ENCODE measurements at regions not wholly inside any gene's neighbourhood (a gene's known extent, or its start where the extent isn't known, plus 50 kb on each side); places are given as distances from the start of the nearest gene placed in this dataset.

GRCh38 chr2:59339121-59339836 lies 1098.2 kb upstream of the FANCL start:
- TF ChIP-seq GATA2 (IDR thresholded peaks at IDR 0.05; ENCODE audit: low read depth, low read length) (no peak), GATA3 (IDR thresholded peaks at IDR 0.05; ENCODE audit: low read depth, low read length) (no peak)

- no peak for TF ChIP-seq GATA2 (IDR thresholded peaks at IDR 0.05; ENCODE audit: low read depth, low read length)
- TF ChIP-seq GATA3 (IDR thresholded peaks at IDR 0.05; ENCODE audit: low read depth, low read length), result no peak
Measured at GRCh38 chr2:59333007-59333406, 1091.9 kb upstream of the FANCL start.

GRCh38 chr2:59322870-59323269 lies 1081.7 kb upstream of the FANCL start:
- TF ChIP-seq GATA3 (IDR thresholded peaks at IDR 0.05; ENCODE audit: low read depth, low read length), result no peak
- no peak for TF ChIP-seq GATA2 (IDR thresholded peaks at IDR 0.05; ENCODE audit: low read depth, low read length)

- TF ChIP-seq GATA3 (IDR thresholded peaks at IDR 0.05; ENCODE audit: low read depth, low read length), result no peak
- no peak for TF ChIP-seq GATA2 (IDR thresholded peaks at IDR 0.05; ENCODE audit: low read depth, low read length)
Measured at GRCh38 chr2:59322005-59322404, 1080.9 kb upstream of the FANCL start.

GRCh38 chr2:59314031-59314766 lies 1073.1 kb upstream of the FANCL start:
- TF ChIP-seq GATA3 (IDR thresholded peaks at IDR 0.05; ENCODE audit: low read depth, low read length), result no peak
- no peak for TF ChIP-seq GATA2 (IDR thresholded peaks at IDR 0.05; ENCODE audit: low read depth, low read length)

- TF ChIP-seq GATA2 (IDR thresholded peaks at IDR 0.05; ENCODE audit: low read depth, low read length) (no peak), GATA3 (IDR thresholded peaks at IDR 0.05; ENCODE audit: low read depth, low read length) (no peak)
Measured at GRCh38 chr2:59312967-59313940, 1072.1 kb upstream of the FANCL start.

GRCh38 chr2:59312029-59312428 lies 1070.9 kb upstream of the FANCL start:
- TF ChIP-seq GATA2 (IDR thresholded peaks at IDR 0.05; ENCODE audit: low read depth, low read length) (no peak), GATA3 (IDR thresholded peaks at IDR 0.05; ENCODE audit: low read depth, low read length) (no peak)

- TF ChIP-seq GATA2 (IDR thresholded peaks at IDR 0.05; ENCODE audit: low read depth, low read length), result no peak
- TF ChIP-seq GATA3 (IDR thresholded peaks at IDR 0.05; ENCODE audit: low read depth, low read length), result no peak
Measured at GRCh38 chr2:59308108-59308507, 1067.0 kb upstream of the FANCL start.

- TF ChIP-seq GATA3 (IDR thresholded peaks at IDR 0.05; ENCODE audit: low read depth, low read length), result no peak
- TF ChIP-seq GATA2 (IDR thresholded peaks at IDR 0.05; ENCODE audit: low read depth, low read length), result no peak
Measured at GRCh38 chr2:59307196-59307595, 1066.1 kb upstream of the FANCL start.

GRCh38 chr2:59303272-59303671 lies 1062.1 kb upstream of the FANCL start:
- TF ChIP-seq GATA3 (IDR thresholded peaks at IDR 0.05; ENCODE audit: low read depth, low read length) (no peak), GATA2 (IDR thresholded peaks at IDR 0.05; ENCODE audit: low read depth, low read length) (no peak)

- TF ChIP-seq GATA3 (IDR thresholded peaks at IDR 0.05; ENCODE audit: low read depth, low read length) (no peak), GATA2 (IDR thresholded peaks at IDR 0.05; ENCODE audit: low read depth, low read length) (no peak)
Measured at GRCh38 chr2:59302683-59303082, 1061.6 kb upstream of the FANCL start.

GRCh38 chr2:59301466-59302402 lies 1060.6 kb upstream of the FANCL start:
- TF ChIP-seq GATA3 (IDR thresholded peaks at IDR 0.05; ENCODE audit: low read depth, low read length) (no peak), GATA2 (IDR thresholded peaks at IDR 0.05; ENCODE audit: low read depth, low read length) (no peak)

- no peak for TF ChIP-seq GATA3 (IDR thresholded peaks at IDR 0.05; ENCODE audit: low read depth, low read length)
- no peak for TF ChIP-seq GATA2 (IDR thresholded peaks at IDR 0.05; ENCODE audit: low read depth, low read length)
Measured at GRCh38 chr2:59297816-59298215, 1056.7 kb upstream of the FANCL start.
